SU-DHL-6 (cell line): ENCODE measurements at regions not wholly inside any gene's neighbourhood (a gene's known extent, or its start where the extent isn't known, plus 50 kb on each side); places are given as distances from the start of the nearest gene placed in this dataset.

Source experiments
- H2AFZ ChIP-seq: fragments of 200-600 bp; sonication (generic); 2 replicates; pipeline ENCODE4 v1.6.1; 2014; ENCODE audit warnings: low read depth, mild to moderate bottlenecking, moderate library complexity, mixed read lengths, antibody characterized with exemption, low read length; ENCODE audit not compliant: severe bottlenecking
- H3F3A ChIP-seq: fragments of 200-600 bp; shearing (Covaris generic); 2 replicates; pipeline ENCODE4 v1.6.0; 2016; ENCODE audit warnings: antibody characterized with exemption, mild to moderate bottlenecking; ENCODE audit not compliant: insufficient read depth
- H3K27ac ChIP-seq: fragments of 200-600 bp; sonication (generic); 2 replicates; pipeline ENCODE4 v1.5.1; 2016; ENCODE audit warnings: low read depth, mild to moderate bottlenecking, low read length, moderate library complexity, mixed read lengths
- H3K27me3 ChIP-seq: fragments of 200-600 bp; sonication (generic), shearing (Covaris generic); 2 replicates; pipeline ENCODE4 v1.6.0; 2014; ENCODE audit warnings: mild to moderate bottlenecking, low read length
- H3K36me3 ChIP-seq: fragments of 200-600 bp; sonication (generic); 2 replicates; pipeline ENCODE4 v1.6.1; 2014; ENCODE audit warnings: mild to moderate bottlenecking, low read length, mixed read lengths
- H3K4me2 ChIP-seq: fragments of 300-600, 200-600 bp; shearing (Covaris generic), sonication (generic); 2 replicates; pipeline ENCODE4 v1.6.0; 2014; ENCODE audit warnings: low read length, low read depth, mild to moderate bottlenecking; ENCODE audit not compliant: poor library complexity, severe bottlenecking
- H3K4me3 ChIP-seq: fragments of 200-600 bp; sonication (generic); 2 replicates; pipeline ENCODE4 v1.5.1; 2014; ENCODE audit warnings: antibody characterized with exemption, low read length, mild to moderate bottlenecking, mixed read lengths; ENCODE audit not compliant: insufficient read depth, poor library complexity, severe bottlenecking
- H3K79me2 ChIP-seq: fragments of 200-600 bp; sonication (generic); 2 replicates; pipeline ENCODE4 v1.6.1; 2014; ENCODE audit warnings: mild to moderate bottlenecking, low read length, moderate library complexity; ENCODE audit not compliant: insufficient read depth
- H3K9ac ChIP-seq: fragments of 200-600 bp; sonication (generic); 2 replicates; pipeline ENCODE4 v1.7.0; 2014; ENCODE audit warnings: mild to moderate bottlenecking, low read length
- H3K9me2 ChIP-seq: fragments of 200-600 bp; sonication (generic); replicated peaks from 2 replicates; pipeline ENCODE4 v1.6.1; 2014; ENCODE audit warnings: low read length; ENCODE audit not compliant: insufficient read depth
- H3K9me3 ChIP-seq: fragments of 200-600 bp; sonication (generic); 2 replicates; pipeline ENCODE4 v1.6.1; 2014; ENCODE audit warnings: low read length, mixed read lengths; ENCODE audit not compliant: insufficient read depth
- H4K20me1 ChIP-seq: fragments of 200-600 bp; sonication (generic); 2 replicates; pipeline ENCODE4 v1.6.1; 2014; ENCODE audit warnings: low read depth, mild to moderate bottlenecking, antibody characterized with exemption, low read length, moderate library complexity, mixed read lengths
- CTCF ChIP-seq: fragments of 200-600 bp; sonication (generic); IDR thresholded peaks from one replicate; pipeline ENCODE4 v1.5.1; 2017; ENCODE audit warnings: antibody characterized with exemption, mild to moderate bottlenecking, low read length, moderate library complexity; ENCODE audit not compliant: insufficient read depth, poor library complexity, severe bottlenecking
- EZH2phosphoT487 ChIP-seq: fragments of 200-600 bp; sonication (generic), shearing (Covaris generic); conservative IDR thresholded peaks from 2 replicates; pipeline ENCODE4 v1.6.1; 2018; ENCODE audit warnings: mild to moderate bottlenecking, antibody characterized with exemption, low read length, moderate library complexity, mixed read lengths

GRCh38 chrX:125620715-125621587, 301.3 kb downstream of the TEX13C start:
- no peak for TF ChIP-seq EZH2phosphoT487
- no peak for TF ChIP-seq CTCF

GRCh38 chrX:125621588-125621927, 301.9 kb downstream of the TEX13C start:
- Histone ChIP-seq H3K9me3 (no peaks in the 10 kb centered on the region), H4K20me1 (no peaks in the 10 kb centered on the region), H3K9ac (no peak overlapping the region), H3K27ac (no peak overlapping the region), H3K9me2 (no peaks in the 10 kb centered on the region), H3K4me2 (no peak overlapping the region), H3F3A (no peaks in the 10 kb centered on the region), H2AFZ (no peak overlapping the region), H3K4me3 (no peak overlapping the region), H3K27me3 (no peaks in the 10 kb centered on the region), H3K36me3 (no peaks in the 10 kb centered on the region), H3K79me2 (no peaks in the 10 kb centered on the region)
- no peak for TF ChIP-seq CTCF
- TF ChIP-seq EZH2phosphoT487 = no peak

More at GRCh38 chrX:125620715-125621587, 301.3 kb downstream of the TEX13C start:
- H3F3A ChIP-seq = no peaks in the 10 kb centered on the region
- H4K20me1 ChIP-seq = no peaks in the 10 kb centered on the region
- no peaks in the 10 kb centered on the region for H3K27me3 ChIP-seq
- no peak overlapping the region for H3K4me3 ChIP-seq
- H3K9me3 ChIP-seq = no peaks in the 10 kb centered on the region
- no peak overlapping the region for H3K27ac ChIP-seq
- H3K9ac ChIP-seq = no peak overlapping the region
- H3K4me2 ChIP-seq = no peak overlapping the region
- no peak overlapping the region for H2AFZ ChIP-seq
- no peaks in the 10 kb centered on the region for H3K9me2 ChIP-seq
- H3K36me3 ChIP-seq = no peaks in the 10 kb centered on the region
- no peaks in the 10 kb centered on the region for H3K79me2 ChIP-seq

GRCh38 chrX:125622899-125623298, 303.2 kb downstream of the TEX13C start:
- H3K79me2 ChIP-seq = no peaks in the 10 kb centered on the region
- H3K9me2 ChIP-seq = no peaks in the 10 kb centered on the region
- H3K9me3 ChIP-seq = no peaks in the 10 kb centered on the region
- H3K27ac ChIP-seq = no peak overlapping the region
- TF ChIP-seq EZH2phosphoT487 (no peak), CTCF (no peak)
- H3K36me3 ChIP-seq = no peaks in the 10 kb centered on the region
- no peak overlapping the region for H3K4me3 ChIP-seq
- H2AFZ ChIP-seq = no peak overlapping the region
- H4K20me1 ChIP-seq = no peaks in the 10 kb centered on the region
- no peaks in the 10 kb centered on the region for H3F3A ChIP-seq
- H3K9ac ChIP-seq = no peak overlapping the region
- H3K27me3 ChIP-seq = no peaks in the 10 kb centered on the region
- no peak overlapping the region for H3K4me2 ChIP-seq
